GM21360 (cell line): ENCODE measurements at regions not wholly inside any gene's neighbourhood (a gene's known extent, or its start where the extent isn't known, plus 50 kb on each side); places are given as distances from the start of the nearest gene placed in this dataset.
"Not testable (repeated sequence)": the region's sequence is repeated elsewhere in the genome, so short reads cannot be mapped to it uniquely, and the experiment has no call there.

Source experiments
- ATAC-seq: cut with Tn5 transposase; IDR thresholded peaks from one replicate; pipeline ENCODE4 v1.9.1; 2021; ENCODE audit warnings: mild to moderate bottlenecking, moderate library complexity; ENCODE audit not compliant: unreplicated experiment

GRCh38 chr9:81037889-81038288 lies 651.5 kb downstream of the TLE1 start:
- ATAC-seq, result no peak

- no peak for ATAC-seq
These were observed 653.7 kb downstream of the TLE1 start for GRCh38 chr9:81035601-81036000.

GRCh38 chr9:81035171-81035570 lies 654.2 kb downstream of the TLE1 start:
- no peak for ATAC-seq

- ATAC-seq, result no peak
These were observed 656.5 kb downstream of the TLE1 start for GRCh38 chr9:81032831-81033230.

- peak; percentile 77 for ATAC-seq
These were observed 657.2 kb downstream of the TLE1 start for GRCh38 chr9:81032030-81032572.

GRCh38 chr9:81031422-81032029 lies 657.8 kb downstream of the TLE1 start:
- ATAC-seq, result no peak

GRCh38 chr9:81030027-81030426 lies 659.3 kb downstream of the TLE1 start:
- ATAC-seq, result no peak

- no peak for ATAC-seq
These were observed 660.8 kb downstream of the TLE1 start for GRCh38 chr9:81028504-81028903.

- ATAC-seq, result no peak
These were observed 667.2 kb downstream of the TLE1 start for GRCh38 chr9:81022177-81022576.

GRCh38 chr9:81014945-81015344 lies 674.4 kb downstream of the TLE1 start:
- not testable (repeated sequence) for ATAC-seq

- not testable (repeated sequence) for ATAC-seq
These were observed 676.2 kb downstream of the TLE1 start for GRCh38 chr9:81013191-81013590.

- ATAC-seq, result no peak
These were observed 686.4 kb downstream of the TLE1 start for GRCh38 chr9:81002906-81003305.

GRCh38 chr9:81002242-81002641 lies 687.1 kb downstream of the TLE1 start:
- no peak for ATAC-seq

- no peak for ATAC-seq
These were observed 693.6 kb downstream of the TLE1 start for GRCh38 chr9:80995759-80996158.

- no peak for ATAC-seq
These were observed 694.5 kb downstream of the TLE1 start for GRCh38 chr9:80994892-80995291.

- not testable (repeated sequence) for ATAC-seq
These were observed 703.8 kb downstream of the TLE1 start for GRCh38 chr9:80985595-80985994.

GRCh38 chr9:80976403-80976802 lies 712.9 kb downstream of the TLE1 start:
- ATAC-seq, result no peak

GRCh38 chr9:80970377-80970776 lies 719.0 kb downstream of the TLE1 start:
- ATAC-seq, result not testable (repeated sequence)

- ATAC-seq, result no peak
These were observed 720.7 kb downstream of the TLE1 start for GRCh38 chr9:80968611-80969010.

- ATAC-seq, result no peak
These were observed 724.4 kb downstream of the TLE1 start for GRCh38 chr9:80964914-80965313.

GRCh38 chr9:80964374-80964773 lies 725.0 kb downstream of the TLE1 start:
- no peak for ATAC-seq

GRCh38 chr9:80957801-80958200 lies 731.5 kb downstream of the TLE1 start:
- ATAC-seq, result no peak

- no peak for ATAC-seq
These were observed 734.8 kb downstream of the TLE1 start for GRCh38 chr9:80954521-80954920.
